T-helper 17 cell (primary cell): ENCODE measurements at regions not wholly inside any gene's neighbourhood (a gene's known extent, or its start where the extent isn't known, plus 50 kb on each side); places are given as distances from the start of the nearest gene placed in this dataset.
"Not testable (repeated sequence)": the region's sequence is repeated elsewhere in the genome, so short reads cannot be mapped to it uniquely, and the experiment has no call there.

Experiments
- ATAC-seq: fragments of 150-1000 bp; cut with Tn5 transposase; 2 replicates; pipeline ENCODE4 v1.10.0; 2021; ENCODE audit warnings: mild to moderate bottlenecking, moderate library complexity
- DNase-seq, 3 donors: peaks; one replicate each; pipeline versions ENCODE4 v3.0.0 to v3.0.0-alpha.2; 2020 to 2021
- H3K9me3 ChIP-seq: one replicate; pipeline ENCODE4 v1.7.0; 2013; ENCODE audit warnings: low read length, mild to moderate bottlenecking; ENCODE audit not compliant: control insufficient read depth, poor library complexity, severe bottlenecking
- H3K27ac Mint-ChIP-seq: one replicate; pipeline ENCODE4 v1.8.0; 2022; ENCODE audit warnings: mild to moderate bottlenecking, moderate library complexity, mixed read lengths
- H3K27me3 Mint-ChIP-seq: one replicate; pipeline ENCODE4 v1.8.0; 2022; ENCODE audit warnings: mixed read lengths
- H3K36me3 Mint-ChIP-seq: one replicate; pipeline ENCODE4 v1.8.0; 2022; ENCODE audit warnings: low read depth, mixed read lengths
- H3K4me1 Mint-ChIP-seq: one replicate; pipeline ENCODE4 v1.8.0; 2022; ENCODE audit warnings: mild to moderate bottlenecking, mixed read lengths
- H3K4me3 Mint-ChIP-seq: one replicate; pipeline ENCODE4 v1.8.0; 2022; ENCODE audit warnings: mild to moderate bottlenecking, moderate library complexity, mixed read lengths

GRCh38 chr2:111239107-111239506 is 118.4 kb downstream of the BCL2L11 start:
- H3K36me3 Mint-ChIP-seq, result peaks cover 2% of the 10 kb centered on the region

GRCh38 chr2:111239581-111240249 is 119.0 kb downstream of the BCL2L11 start:
- Mint-ChIP-seq H3K4me3 (no peak overlapping the region), H3K27me3 (peaks cover 5% of the 10 kb centered on the region), H3K4me1 (no peaks in the 10 kb centered on the region), H3K27ac (no peak overlapping the region), H3K36me3 (peaks cover 2% of the 10 kb centered on the region)
- DNase-seq (no peak), ATAC-seq (no peak)
- H3K9me3 ChIP-seq, result no peaks in the 10 kb centered on the region

More at GRCh38 chr2:111239107-111239506, 118.4 kb downstream of the BCL2L11 start:
- no peaks in the 10 kb centered on the region for H3K4me1 Mint-ChIP-seq
- no peak overlapping the region for H3K4me3 Mint-ChIP-seq
- H3K27ac Mint-ChIP-seq, result no peak overlapping the region
- peaks cover 5% of the 10 kb centered on the region for H3K27me3 Mint-ChIP-seq
- no peak for ATAC-seq
- no peaks in the 10 kb centered on the region for H3K9me3 ChIP-seq
- DNase-seq, result no peak

- Mint-ChIP-seq H3K36me3 (peaks cover 2% of the 10 kb centered on the region), H3K4me3 (no peak overlapping the region), H3K27me3 (no peaks in the 10 kb centered on the region), H3K4me1 (no peaks in the 10 kb centered on the region), H3K27ac (no peak overlapping the region)
- DNase-seq (no peak), ATAC-seq (no peak)
- H3K9me3 ChIP-seq, result no peaks in the 10 kb centered on the region
Measured at GRCh38 chr2:111243295-111243694, 122.6 kb downstream of the BCL2L11 start.

GRCh38 chr2:111244864-111245263 is 124.2 kb downstream of the BCL2L11 start:
- Mint-ChIP-seq H3K27me3 (no peaks in the 10 kb centered on the region), H3K4me3 (no peak overlapping the region), H3K4me1 (no peaks in the 10 kb centered on the region), H3K27ac (no peak overlapping the region), H3K36me3 (peaks cover 2% of the 10 kb centered on the region)
- H3K9me3 ChIP-seq, result no peaks in the 10 kb centered on the region
- DNase-seq (no peak), ATAC-seq (no peak)

GRCh38 chr2:111246620-111247061 is 125.9 kb downstream of the BCL2L11 start:
- Mint-ChIP-seq H3K4me3 (no peak overlapping the region), H3K27ac (no peak overlapping the region), H3K4me1 (no peaks in the 10 kb centered on the region), H3K27me3 (no peaks in the 10 kb centered on the region), H3K36me3 (peaks cover 2% of the 10 kb centered on the region)
- H3K9me3 ChIP-seq, result no peaks in the 10 kb centered on the region
- ATAC-seq (no peak), DNase-seq (no peak)

GRCh38 chr2:111247491-111247890 is 126.8 kb downstream of the BCL2L11 start:
- Mint-ChIP-seq H3K27me3 (no peaks in the 10 kb centered on the region), H3K27ac (no peak overlapping the region), H3K4me1 (no peaks in the 10 kb centered on the region), H3K4me3 (no peak overlapping the region), H3K36me3 (peaks cover 2% of the 10 kb centered on the region)
- ATAC-seq (no peak), DNase-seq (no peak)
- H3K9me3 ChIP-seq, result no peaks in the 10 kb centered on the region

- Mint-ChIP-seq H3K36me3 (no peaks in the 10 kb centered on the region), H3K27me3 (no peaks in the 10 kb centered on the region), H3K27ac (no peak overlapping the region), H3K4me1 (no peaks in the 10 kb centered on the region), H3K4me3 (no peak overlapping the region)
- DNase-seq (no peak), ATAC-seq (no peak)
- no peaks in the 10 kb centered on the region for H3K9me3 ChIP-seq
Measured at GRCh38 chr2:111249806-111250205, 129.1 kb downstream of the BCL2L11 start.

- Mint-ChIP-seq H3K4me1 (no peaks in the 10 kb centered on the region), H3K36me3 (no peaks in the 10 kb centered on the region), H3K4me3 (no peak overlapping the region), H3K27ac (no peak overlapping the region), H3K27me3 (no peaks in the 10 kb centered on the region)
- DNase-seq (no peak), ATAC-seq (no peak)
- H3K9me3 ChIP-seq, result no peaks in the 10 kb centered on the region
Measured at GRCh38 chr2:111250448-111251030, 129.8 kb downstream of the BCL2L11 start.

- H3K4me3 Mint-ChIP-seq, result no peak overlapping the region
- no peaks in the 10 kb centered on the region for H3K36me3 Mint-ChIP-seq
- H3K27ac Mint-ChIP-seq, result no peak overlapping the region
- H3K4me1 Mint-ChIP-seq, result no peaks in the 10 kb centered on the region
- ATAC-seq (no peak), DNase-seq (no peak)
- no peaks in the 10 kb centered on the region for H3K9me3 ChIP-seq
- H3K27me3 Mint-ChIP-seq, result no peaks in the 10 kb centered on the region
Measured at GRCh38 chr2:111251711-111252110, 131.0 kb downstream of the BCL2L11 start.

- Mint-ChIP-seq H3K27me3 (no peaks in the 10 kb centered on the region), H3K36me3 (no peaks in the 10 kb centered on the region), H3K4me1 (no peaks in the 10 kb centered on the region), H3K4me3 (no peak overlapping the region), H3K27ac (no peak overlapping the region)
- no peak for ATAC-seq
- no peaks in the 10 kb centered on the region for H3K9me3 ChIP-seq
- DNase-seq, result no peak
Measured at GRCh38 chr2:111252436-111252835, 131.7 kb downstream of the BCL2L11 start.

- H3K4me3 Mint-ChIP-seq, DNase-seq, H3K36me3 Mint-ChIP-seq, H3K9me3 ChIP-seq, H3K4me1 Mint-ChIP-seq, H3K27ac Mint-ChIP-seq, ATAC-seq, H3K27me3 Mint-ChIP-seq: not testable (repeated sequence)
Measured at GRCh38 chr2:111254916-111255315, 134.2 kb downstream of the BCL2L11 start.

- not testable (repeated sequence) for H3K9me3 ChIP-seq, DNase-seq, H3K4me1 Mint-ChIP-seq, H3K27ac Mint-ChIP-seq, H3K4me3 Mint-ChIP-seq, H3K36me3 Mint-ChIP-seq, ATAC-seq, H3K27me3 Mint-ChIP-seq
Measured at GRCh38 chr2:111256628-111257027, 135.9 kb downstream of the BCL2L11 start.

- not testable (repeated sequence) for H3K4me1 Mint-ChIP-seq, H3K27me3 Mint-ChIP-seq, DNase-seq, H3K36me3 Mint-ChIP-seq, H3K4me3 Mint-ChIP-seq, ATAC-seq, H3K9me3 ChIP-seq, H3K27ac Mint-ChIP-seq
Measured at GRCh38 chr2:111257607-111258006, 136.9 kb downstream of the BCL2L11 start.

- not testable (repeated sequence) for H3K27me3 Mint-ChIP-seq, H3K36me3 Mint-ChIP-seq, ATAC-seq, H3K27ac Mint-ChIP-seq, H3K4me3 Mint-ChIP-seq, DNase-seq, H3K9me3 ChIP-seq, H3K4me1 Mint-ChIP-seq
Measured at GRCh38 chr2:111258318-111258717, 137.6 kb downstream of the BCL2L11 start.
